Loucy (cell line): ENCODE measurements at regions not wholly inside any gene's neighbourhood (a gene's known extent, or its start where the extent isn't known, plus 50 kb on each side); places are given as distances from the start of the nearest gene placed in this dataset.

Experiments
- H2AFZ ChIP-seq: fragments of 200-600 bp; sonication (generic); 2 replicates; pipeline ENCODE4 v1.6.0; 2016; ENCODE audit warnings: antibody characterized with exemption, mild to moderate bottlenecking, low read length, moderate library complexity
- H3F3A ChIP-seq: fragments of 200-600 bp; 2 replicates; pipeline ENCODE4 v1.6.0; 2016; ENCODE audit warnings: antibody characterized with exemption, low read depth, mild to moderate bottlenecking
- H3K27me3 ChIP-seq: fragments of 200-600 bp; sonication (generic); 2 replicates; pipeline ENCODE4 v1.6.1; 2014; ENCODE audit warnings: low read length, mild to moderate bottlenecking; ENCODE audit not compliant: insufficient read depth, poor library complexity, severe bottlenecking
- H3K36me3 ChIP-seq: fragments of 200-600 bp; sonication (generic); 2 replicates; pipeline ENCODE4 v1.6.1; 2016; ENCODE audit warnings: low read length; ENCODE audit not compliant: insufficient read depth
- H3K4me1 ChIP-seq: fragments of 200-600 bp; sonication (generic); 2 replicates; pipeline ENCODE4 v1.5.1; 2014; ENCODE audit warnings: low read length, mild to moderate bottlenecking; ENCODE audit not compliant: insufficient read depth, poor library complexity, severe bottlenecking
- H3K4me2 ChIP-seq: fragments of 200-600 bp; sonication (generic); 2 replicates; pipeline ENCODE4 v1.6.0; 2014; ENCODE audit warnings: antibody characterized with exemption, low read length, low read depth, mild to moderate bottlenecking; ENCODE audit not compliant: poor library complexity, severe bottlenecking
- H3K4me3 ChIP-seq: fragments of 200-600 bp; sonication (generic); 2 replicates; pipeline ENCODE4 v1.5.1; 2014; ENCODE audit warnings: low read length, mild to moderate bottlenecking, mixed read lengths; ENCODE audit not compliant: poor library complexity, severe bottlenecking
- H3K79me2 ChIP-seq: fragments of 200-600 bp; sonication (generic); 2 replicates; pipeline ENCODE4 v1.6.1; 2014; ENCODE audit warnings: low read length; ENCODE audit not compliant: insufficient read depth
- H3K9ac ChIP-seq: fragments of 200-600 bp; sonication (generic); 2 replicates; pipeline ENCODE4 v1.6.0; 2014; ENCODE audit warnings: mild to moderate bottlenecking, low read depth, low read length, moderate library complexity; ENCODE audit not compliant: poor library complexity, severe bottlenecking
- H3K9me2 ChIP-seq: fragments of 200-600 bp; sonication (generic); replicated peaks from 2 replicates; pipeline ENCODE4 v1.6.1; 2016; ENCODE audit warnings: low read depth, low read length, mixed read lengths
- H3K9me3 ChIP-seq: fragments of 200-600 bp; sonication (generic); 2 replicates; pipeline ENCODE4 v1.6.1; 2014; ENCODE audit warnings: mild to moderate bottlenecking, antibody characterized with exemption, low read length, low read depth; ENCODE audit not compliant: insufficient read depth
- H4K20me1 ChIP-seq: fragments of 200-600 bp; sonication (generic); 2 replicates; pipeline ENCODE4 v1.6.0; 2014; ENCODE audit warnings: antibody characterized with exemption, low read length, mild to moderate bottlenecking; ENCODE audit not compliant: insufficient read depth, poor library complexity, severe bottlenecking
- EZH2phosphoT487 ChIP-seq: fragments of 200-600 bp; IDR thresholded peaks from 2 replicates; pipeline ENCODE4 v1.6.1; 2018; ENCODE audit warnings: antibody characterized with exemption, mild to moderate bottlenecking, moderate library complexity, borderline replicate concordance
- TF ChIP-seq, protein P1 (sequence below): fragments of 200-600 bp; sonication (generic); conservative IDR thresholded peaks from 2 replicates; pipeline ENCODE4 v1.5.1; 2014; ENCODE audit warnings: mild to moderate bottlenecking, antibody characterized with exemption, low read length

DNA sequence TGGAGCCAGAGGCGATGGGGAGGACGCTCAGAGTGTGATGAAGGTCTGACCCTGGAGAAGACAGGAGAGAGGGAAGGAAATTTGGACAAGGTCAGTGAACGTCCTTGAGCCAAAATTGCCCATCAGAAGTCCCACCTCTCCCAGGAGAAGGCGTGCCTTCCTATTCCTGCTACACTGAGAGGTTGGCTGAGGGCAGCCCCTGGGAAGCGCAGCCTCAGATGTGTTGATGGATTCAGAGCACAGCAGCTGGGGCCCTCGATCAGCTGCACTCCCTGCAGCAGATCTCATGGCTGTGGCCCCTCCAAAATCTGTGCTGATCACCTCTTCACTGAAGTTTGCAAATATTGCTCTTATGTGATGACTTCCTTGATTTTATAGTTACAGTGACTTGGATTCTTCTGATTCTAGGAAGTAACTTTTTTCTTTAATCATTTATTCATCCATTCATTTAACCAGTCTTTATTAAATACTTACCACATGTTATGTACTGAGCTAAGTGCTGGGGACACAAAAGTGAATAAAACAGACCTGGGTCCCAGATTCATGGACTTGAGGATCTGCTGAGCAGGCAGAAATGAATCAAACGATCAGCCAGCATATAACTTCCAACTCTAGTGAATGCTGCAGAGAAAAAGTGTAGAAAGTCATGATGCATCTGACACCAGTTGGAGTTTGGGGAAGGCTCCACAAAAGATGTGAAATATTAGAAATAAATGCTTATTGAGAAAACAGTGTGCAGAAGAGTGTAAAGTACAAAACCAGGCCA, 69.6 kb upstream of the ARMC2 start:
- no peaks in the 10 kb centered on the region for H3K79me2 ChIP-seq
- no peak overlapping the region for H3K9ac ChIP-seq
- H4K20me1 ChIP-seq: no peaks in the 10 kb centered on the region
- no peak overlapping the region for H3K4me2 ChIP-seq
- H3K9me2 ChIP-seq: no peaks in the 10 kb centered on the region
- H3K9me3 ChIP-seq: no peaks in the 10 kb centered on the region
- H3K4me3 ChIP-seq: no peak overlapping the region
- H3K4me1 ChIP-seq: peaks cover 7% of the 10 kb centered on the region
- H3K27me3 ChIP-seq: no peaks in the 10 kb centered on the region
- no peak for TF ChIP-seq EZH2phosphoT487
- TF ChIP-seq, protein P1, sequence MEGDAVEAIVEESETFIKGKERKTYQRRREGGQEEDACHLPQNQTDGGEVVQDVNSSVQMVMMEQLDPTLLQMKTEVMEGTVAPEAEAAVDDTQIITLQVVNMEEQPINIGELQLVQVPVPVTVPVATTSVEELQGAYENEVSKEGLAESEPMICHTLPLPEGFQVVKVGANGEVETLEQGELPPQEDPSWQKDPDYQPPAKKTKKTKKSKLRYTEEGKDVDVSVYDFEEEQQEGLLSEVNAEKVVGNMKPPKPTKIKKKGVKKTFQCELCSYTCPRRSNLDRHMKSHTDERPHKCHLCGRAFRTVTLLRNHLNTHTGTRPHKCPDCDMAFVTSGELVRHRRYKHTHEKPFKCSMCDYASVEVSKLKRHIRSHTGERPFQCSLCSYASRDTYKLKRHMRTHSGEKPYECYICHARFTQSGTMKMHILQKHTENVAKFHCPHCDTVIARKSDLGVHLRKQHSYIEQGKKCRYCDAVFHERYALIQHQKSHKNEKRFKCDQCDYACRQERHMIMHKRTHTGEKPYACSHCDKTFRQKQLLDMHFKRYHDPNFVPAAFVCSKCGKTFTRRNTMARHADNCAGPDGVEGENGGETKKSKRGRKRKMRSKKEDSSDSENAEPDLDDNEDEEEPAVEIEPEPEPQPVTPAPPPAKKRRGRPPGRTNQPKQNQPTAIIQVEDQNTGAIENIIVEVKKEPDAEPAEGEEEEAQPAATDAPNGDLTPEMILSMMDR: no peak
- H3K36me3 ChIP-seq: no peaks in the 10 kb centered on the region
- no peaks in the 10 kb centered on the region for H3F3A ChIP-seq
- H2AFZ ChIP-seq: no peak overlapping the region

DNA sequence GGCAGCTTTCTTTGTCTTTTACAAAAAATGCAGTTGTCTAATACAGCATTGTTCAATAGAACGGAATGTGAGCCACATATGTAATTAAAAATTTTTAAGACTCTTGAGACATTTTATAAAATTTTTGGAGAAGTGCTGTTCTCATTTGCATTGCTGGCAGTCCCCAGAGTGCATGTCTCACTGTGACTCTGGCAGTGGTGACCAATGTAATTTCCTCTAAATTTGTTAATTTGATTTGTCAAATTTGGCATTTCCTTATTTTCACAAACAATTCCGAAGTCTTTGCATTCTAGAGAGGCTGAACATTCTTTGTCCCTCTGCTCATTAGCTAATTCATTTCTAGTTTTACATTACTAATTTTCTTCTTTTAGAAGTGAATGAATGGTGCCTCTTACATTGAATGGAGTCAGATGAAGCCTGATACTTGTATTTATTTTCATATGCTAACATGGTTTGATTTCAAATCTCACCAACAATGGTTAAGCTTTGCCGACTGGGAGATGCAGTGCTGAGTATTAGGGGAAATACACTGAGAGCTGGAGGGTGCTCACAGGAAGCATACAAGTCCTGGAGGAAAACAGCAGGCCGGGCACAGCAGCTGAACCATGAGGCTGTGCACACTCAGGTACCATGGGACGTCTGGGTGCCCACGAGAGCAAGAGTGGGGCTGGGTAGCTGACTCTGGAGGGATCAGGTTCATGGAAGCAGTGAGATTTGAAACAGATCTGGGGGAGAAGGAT, 68.5 kb upstream of the ARMC2 start:
- Histone ChIP-seq H3K79me2 (no peaks in the 10 kb centered on the region), H3F3A (no peaks in the 10 kb centered on the region), H3K36me3 (no peaks in the 10 kb centered on the region), H2AFZ (no peak overlapping the region), H3K9me2 (no peaks in the 10 kb centered on the region), H3K4me2 (no peak overlapping the region), H3K4me3 (no peak overlapping the region), H3K27me3 (no peaks in the 10 kb centered on the region), H3K9me3 (no peaks in the 10 kb centered on the region), H3K9ac (no peak overlapping the region), H3K4me1 (peaks cover 7% of the 10 kb centered on the region), H4K20me1 (no peaks in the 10 kb centered on the region)
- TF ChIP-seq, protein P1: no peak
- no peak for TF ChIP-seq EZH2phosphoT487

DNA sequence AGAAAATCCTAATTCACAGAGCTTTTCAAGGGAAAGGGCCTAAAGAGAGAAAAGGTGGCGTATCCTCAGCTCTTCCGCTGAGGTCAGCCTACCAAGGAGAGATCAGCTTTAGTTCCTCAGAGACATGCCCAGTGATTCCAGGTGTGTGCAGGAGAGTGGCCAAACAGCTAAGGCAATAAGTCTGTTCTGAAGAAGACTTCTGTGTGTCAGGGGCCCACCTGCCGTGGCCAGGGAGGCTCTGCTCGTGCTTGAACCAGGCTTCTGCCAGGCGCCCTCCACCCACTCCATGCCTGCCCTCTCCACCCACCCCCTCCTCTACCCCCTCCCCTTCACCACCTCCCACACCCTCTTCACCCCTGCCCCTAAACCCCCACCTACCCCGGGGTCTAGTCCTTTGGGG, 67.4 kb upstream of the ARMC2 start:
- Histone ChIP-seq H3K79me2 (no peaks in the 10 kb centered on the region), H3K9me2 (no peaks in the 10 kb centered on the region), H3K4me2 (no peak overlapping the region), H3K4me3 (no peak overlapping the region), H3K9me3 (no peaks in the 10 kb centered on the region), H3F3A (no peaks in the 10 kb centered on the region), H3K9ac (no peak overlapping the region), H3K27me3 (no peaks in the 10 kb centered on the region), H3K4me1 (peaks cover 7% of the 10 kb centered on the region), H3K36me3 (no peaks in the 10 kb centered on the region), H2AFZ (no peak overlapping the region), H4K20me1 (no peaks in the 10 kb centered on the region)
- no peak for TF ChIP-seq EZH2phosphoT487
- TF ChIP-seq, protein P1: no peak
